Gastroesophageal sphincter (tissue), 3 donors: ENCODE measurements at regions not wholly inside any gene's neighbourhood (a gene's known extent, or its start where the extent isn't known, plus 50 kb on each side); places are given as distances from the start of the nearest gene placed in this dataset.

Source experiments
- CTCF ChIP-seq, 4 experiments: fragments of 200-600 bp in 2 of 4; fragments of 450-650 bp in 2 of 4; sonication (generic) in 1 of 4; IDR thresholded peaks; one replicate each; pipeline ENCODE4 v1.5.1; 2017 to 2019; ENCODE audit warnings: antibody characterized with exemption in 4 of 4, mild to moderate bottlenecking in 2 of 4, moderate library complexity in 2 of 4
- POLR2A ChIP-seq, 2 donors: fragments of 450-650 bp; IDR thresholded peaks; one replicate each; pipeline ENCODE4 v1.6.1; 2017; ENCODE audit warnings: antibody characterized with exemption in 2 of 2, mild to moderate bottlenecking in 2 of 2, moderate library complexity in 1 of 2
- POLR2AphosphoS5 ChIP-seq: sonication (generic); formaldehyde crosslinking; IDR thresholded peaks from one replicate; pipeline ENCODE4 v1.6.1; 2017; ENCODE audit warnings: antibody characterized with exemption

- TF ChIP-seq CTCF (IDR thresholded peaks at IDR 0.05), result no peak
- no peak for TF ChIP-seq POLR2A (IDR thresholded peaks at IDR 0.05)
- no peak for TF ChIP-seq POLR2AphosphoS5
These were observed 75.9 kb upstream of the RGS17 start for GRCh38 chr6:153207006-153207405.
